A204.1 (cell line): ENCODE measurements at regions not wholly inside any gene's neighbourhood (a gene's known extent, or its start where the extent isn't known, plus 50 kb on each side); places are given as distances from the start of the nearest gene placed in this dataset.

ENCODE experiments used
- FAIRE-seq: peaks from 2 replicates; lab custom pipeline; 2012; peaks lifted over from hg19 to GRCh38; lab: Jason Lieb, UNC

DNA sequence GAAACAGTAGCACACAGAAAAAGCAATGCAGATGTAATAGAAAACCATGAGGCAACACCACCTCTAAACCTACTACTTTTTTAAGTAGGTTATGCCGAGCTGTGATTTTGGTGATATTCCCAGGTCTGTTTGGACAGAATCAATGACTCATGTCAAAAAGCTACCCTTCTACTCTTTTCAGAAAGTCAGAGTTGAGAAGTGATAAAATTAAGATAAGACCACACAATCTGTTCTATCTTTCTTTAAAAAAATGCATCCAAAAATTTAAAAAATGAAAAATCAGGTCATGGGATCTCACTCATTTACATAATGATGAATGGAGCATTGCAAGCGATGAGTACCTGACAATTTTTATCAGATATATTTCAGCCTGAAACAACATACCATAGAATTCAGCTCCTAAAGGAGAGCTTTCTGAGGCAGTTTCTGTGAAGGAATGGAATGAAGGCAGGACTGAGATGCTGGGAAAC is 826.3 kb downstream of the BCL11A start:
- FAIRE-seq, result no peak

GRCh38 chr2:59726228-59727120 is 827.0 kb downstream of the BCL11A start:
- FAIRE-seq, result no peak

GRCh38 chr2:59724746-59725145 is 828.7 kb downstream of the BCL11A start:
- no peak for FAIRE-seq

DNA sequence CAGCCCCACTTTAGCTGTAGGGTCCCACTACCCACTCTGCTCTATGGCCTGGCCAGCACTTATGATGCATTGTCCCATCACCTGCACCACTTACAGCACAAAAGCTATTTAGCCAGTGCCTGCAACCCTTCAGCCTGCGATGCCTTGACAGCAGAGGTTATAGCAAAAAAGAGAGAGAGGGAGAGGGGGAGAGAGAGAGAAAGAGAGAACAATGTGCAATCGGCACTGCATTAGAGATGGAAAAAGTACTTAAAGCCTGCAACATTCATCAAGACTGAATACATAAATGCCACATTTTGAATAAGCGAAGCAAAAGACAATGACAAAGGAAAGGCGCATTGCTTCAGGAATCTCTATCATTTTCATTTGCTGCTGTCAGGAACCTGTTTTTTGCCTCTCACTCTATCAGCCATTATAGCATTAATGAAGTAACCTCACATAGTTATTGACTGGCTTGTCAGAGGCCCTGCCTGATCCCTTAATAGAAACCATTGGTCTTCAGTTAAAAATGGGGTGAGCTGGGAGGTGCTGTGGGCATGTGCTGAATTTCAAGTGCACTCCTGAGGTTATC is 833.1 kb downstream of the BCL11A start:
- FAIRE-seq, result no peak

DNA sequence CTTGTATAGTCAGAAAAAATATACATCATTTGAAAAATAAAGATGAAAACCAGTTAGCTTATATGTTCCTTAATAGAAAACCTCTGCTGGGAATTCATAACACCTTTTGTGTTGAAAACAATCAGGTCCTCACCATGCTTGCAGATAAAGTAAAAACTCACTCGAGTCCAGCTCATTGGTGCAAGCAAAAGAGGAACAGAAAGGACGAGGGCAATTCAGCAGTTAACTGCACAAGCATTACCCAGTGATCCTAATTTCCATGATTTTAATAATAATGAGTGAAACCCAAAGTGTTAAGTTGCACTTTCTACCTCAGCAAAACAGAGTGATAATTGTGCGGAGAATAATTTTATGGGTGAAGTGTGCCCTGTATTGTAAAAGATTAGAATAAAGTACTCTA is 839.9 kb downstream of the BCL11A start:
- no peak for FAIRE-seq

- FAIRE-seq, result no peak
Measured at GRCh38 chr2:59711121-59711520, 842.3 kb downstream of the BCL11A start.

DNA sequence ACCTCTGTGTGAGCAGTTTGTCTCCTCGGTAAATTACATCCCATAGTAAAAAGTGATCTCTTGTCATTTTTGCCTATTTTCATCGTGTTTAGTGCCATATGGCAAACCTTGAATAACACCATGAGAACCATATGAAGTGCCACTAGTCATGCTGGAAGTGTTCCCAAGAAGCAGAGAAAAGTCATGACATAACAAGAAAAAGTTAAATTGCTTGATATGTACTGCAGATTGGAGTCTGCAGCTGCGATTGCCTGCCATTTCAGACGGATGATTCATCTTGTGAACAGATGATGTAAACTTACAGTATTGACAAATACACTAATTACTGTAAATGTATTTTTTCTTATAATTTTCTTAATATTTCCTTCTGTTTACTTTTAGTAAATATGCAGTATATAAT is 846.7 kb downstream of the BCL11A start:
- FAIRE-seq, result no peak

DNA sequence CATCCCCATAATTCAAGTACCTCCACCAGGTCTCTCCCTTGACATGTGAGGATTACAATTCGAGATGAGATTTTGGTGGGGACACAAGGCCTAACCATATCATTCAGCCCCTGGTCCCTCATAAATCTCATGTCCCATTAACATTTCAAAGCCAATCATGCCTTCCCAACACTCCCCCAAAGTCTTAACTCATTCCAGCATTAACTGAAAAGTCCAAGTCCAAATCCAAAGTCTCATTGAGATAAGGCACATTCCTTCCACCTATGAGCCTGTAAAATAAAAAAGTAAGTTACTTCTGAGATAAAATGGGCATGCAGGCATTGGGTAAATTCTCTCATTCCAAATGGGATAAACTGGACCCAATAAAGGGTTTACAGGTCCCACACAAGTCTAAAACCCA is 849.7 kb downstream of the BCL11A start:
- FAIRE-seq, result no peak

DNA sequence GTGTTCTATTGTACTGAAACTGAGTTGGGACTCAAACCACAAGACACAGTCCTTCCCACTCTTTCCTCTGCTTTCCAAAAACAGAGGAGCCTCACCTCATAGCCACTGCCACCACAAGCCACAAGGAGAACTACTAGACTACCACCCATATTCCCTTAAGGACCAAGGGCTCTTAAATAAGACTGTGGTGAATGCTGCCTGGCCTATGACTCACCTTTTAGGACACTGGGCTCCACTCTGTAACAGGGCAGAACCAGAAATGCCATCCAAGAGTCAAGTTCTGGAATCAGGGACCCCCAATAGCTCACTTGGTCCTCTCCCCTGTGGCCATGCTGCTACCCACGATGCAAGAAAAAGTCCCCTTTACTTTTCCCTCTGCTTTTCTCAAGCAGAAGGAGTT is 851.4 kb downstream of the BCL11A start:
- no peak for FAIRE-seq

DNA sequence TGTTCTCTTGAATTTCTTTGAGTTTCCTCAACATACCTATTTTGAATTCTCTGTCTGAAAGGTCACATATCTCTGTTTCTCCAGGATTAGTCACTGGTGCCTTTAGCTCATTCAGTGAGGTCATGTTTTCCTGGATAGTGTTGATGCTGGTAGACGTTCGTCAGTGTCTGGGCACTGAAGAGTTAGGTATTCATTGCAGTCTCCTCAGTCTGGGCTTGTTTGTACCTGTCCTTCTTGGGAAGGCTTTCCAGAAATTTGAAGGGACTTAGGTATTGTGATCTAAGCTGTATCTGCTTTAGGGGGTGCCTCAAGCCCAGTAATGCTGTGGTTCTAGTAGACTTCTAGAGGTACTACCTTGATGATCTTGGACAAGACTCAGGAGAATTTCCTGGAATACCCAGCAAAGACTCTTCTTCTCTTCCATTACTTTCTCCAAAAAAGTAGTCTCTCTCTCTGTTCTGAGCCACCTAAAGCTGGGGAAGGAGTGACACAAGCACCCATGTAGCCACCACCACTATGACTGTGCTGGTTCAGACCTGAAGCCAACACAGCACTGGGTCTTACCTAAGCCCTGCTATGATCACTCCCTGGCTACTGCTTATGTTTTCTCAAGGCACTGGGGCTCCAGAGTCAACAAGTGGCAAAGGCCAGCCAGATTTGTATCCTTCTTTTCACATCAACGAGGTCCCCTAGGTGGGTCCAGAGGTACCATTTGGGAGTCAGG is 852.0 kb downstream of the BCL11A start:
- no peak for FAIRE-seq

DNA sequence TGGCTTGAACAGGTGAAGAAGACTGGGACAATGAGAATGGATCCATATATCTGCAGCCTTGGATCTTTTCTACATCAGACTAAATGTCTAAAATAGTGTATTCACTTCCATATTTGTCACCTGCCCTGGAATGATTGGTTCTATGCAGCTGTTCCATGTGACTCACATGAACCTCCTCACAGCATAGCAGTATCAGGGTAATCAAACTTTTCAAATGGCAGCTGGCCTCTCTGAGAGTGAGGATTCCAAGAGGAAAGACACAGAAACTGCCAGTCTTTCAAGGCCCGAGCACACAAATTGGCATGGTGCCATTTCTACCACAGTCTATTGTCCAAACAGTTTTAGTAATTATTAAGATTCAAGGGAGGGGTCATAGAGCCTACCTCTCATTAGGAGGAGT is 859.3 kb downstream of the BCL11A start:
- no peak for FAIRE-seq

- FAIRE-seq, result no peak
Measured at GRCh38 chr2:59693231-59693959, 860.1 kb downstream of the BCL11A start.

DNA sequence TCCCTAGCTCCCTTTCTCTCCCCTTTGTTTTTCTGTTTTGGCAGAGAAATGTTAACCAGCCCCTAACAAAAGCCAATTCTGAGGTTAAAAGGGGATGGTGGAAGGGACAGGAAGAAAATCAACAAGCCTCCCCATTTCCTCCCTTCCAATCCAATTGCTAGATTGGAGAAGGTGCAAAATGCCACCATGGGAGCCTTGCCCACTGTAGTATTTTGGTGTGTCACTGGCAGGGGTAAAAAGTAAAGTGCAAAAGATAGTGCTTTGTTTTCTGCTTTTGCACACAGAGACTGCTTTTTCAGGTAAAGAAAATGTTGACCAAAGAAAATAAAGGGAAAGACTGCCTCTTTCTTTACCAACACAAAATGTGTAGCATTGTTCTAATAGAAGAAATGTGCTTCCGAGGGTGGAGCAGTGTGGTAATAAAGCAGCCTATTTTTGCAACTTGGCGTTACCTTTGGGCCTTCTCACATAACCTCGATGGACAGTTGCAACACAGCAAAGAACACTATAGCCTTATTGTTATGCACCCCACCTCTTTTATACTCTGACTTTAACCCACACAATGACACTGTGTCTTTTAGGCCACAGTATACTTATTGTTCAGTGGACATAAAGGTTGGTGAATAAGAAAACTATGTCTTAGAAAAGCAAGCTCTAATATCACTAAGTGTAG is 861.8 kb downstream of the BCL11A start:
- FAIRE-seq, result no peak

DNA sequence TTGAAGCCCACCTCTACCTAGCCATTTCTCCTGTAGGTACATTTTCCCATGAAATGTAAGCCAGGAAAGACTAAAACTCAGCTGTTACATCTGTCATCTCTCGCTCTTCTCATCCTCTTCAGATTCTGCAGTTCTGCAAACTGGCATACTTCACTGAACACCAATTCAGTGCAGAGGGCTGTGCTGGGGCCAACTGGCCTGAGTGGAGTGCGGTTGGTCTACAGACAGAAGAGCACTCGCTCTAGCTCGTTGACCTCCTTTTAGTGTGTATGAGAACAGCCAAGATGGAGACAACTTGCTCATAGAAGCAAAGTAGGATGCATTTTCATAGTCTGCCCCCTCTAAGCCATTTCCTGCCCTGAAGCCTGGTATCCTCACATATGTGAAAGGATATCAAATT is 862.6 kb downstream of the BCL11A start:
- FAIRE-seq, result no peak

DNA sequence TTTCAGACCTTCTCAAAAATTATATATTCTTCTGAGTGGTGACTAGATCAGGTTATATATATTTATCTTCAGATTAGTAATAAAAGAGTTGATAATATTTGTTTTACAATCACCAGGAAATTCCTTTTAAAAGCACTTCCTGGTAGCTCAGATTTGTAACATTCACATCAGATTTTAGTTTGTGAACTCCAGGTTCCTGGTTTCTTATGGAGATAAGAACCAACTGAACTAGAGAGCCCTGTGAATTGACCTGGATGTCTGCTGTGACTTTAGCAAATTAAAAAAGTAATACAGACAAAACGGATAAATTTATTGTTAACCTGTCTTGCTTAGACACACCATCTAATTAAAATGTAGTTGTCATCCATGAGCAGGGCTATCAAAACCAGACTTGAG is 868.7 kb downstream of the BCL11A start:
- FAIRE-seq, result no peak

- no peak for FAIRE-seq
Measured at GRCh38 chr2:59684116-59684770, 869.2 kb downstream of the BCL11A start.

- no peak for FAIRE-seq
Measured at GRCh38 chr2:59680863-59681262, 872.6 kb downstream of the BCL11A start.

DNA sequence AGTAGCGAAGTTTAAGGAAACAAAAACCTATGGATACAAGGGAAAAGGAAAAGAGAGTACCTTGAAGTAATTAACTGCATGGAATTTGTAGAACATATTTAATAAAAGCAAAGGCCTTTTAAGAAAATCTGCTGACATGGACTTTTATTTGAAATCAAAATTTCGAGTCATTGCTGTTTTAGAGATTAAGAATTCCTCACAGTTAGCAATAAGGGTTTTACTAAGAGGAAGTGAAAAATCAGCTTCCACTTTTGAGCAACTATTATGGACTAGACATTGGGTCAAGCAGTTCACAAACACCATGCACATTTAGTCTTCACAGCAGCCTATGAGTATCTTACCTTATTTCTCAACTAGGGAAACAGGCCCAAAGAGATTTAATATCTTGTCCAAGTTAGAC is 876.3 kb downstream of the BCL11A start:
- no peak for FAIRE-seq

- FAIRE-seq, result no peak
Measured at GRCh38 chr2:59674100-59674499, 879.4 kb downstream of the BCL11A start.

DNA sequence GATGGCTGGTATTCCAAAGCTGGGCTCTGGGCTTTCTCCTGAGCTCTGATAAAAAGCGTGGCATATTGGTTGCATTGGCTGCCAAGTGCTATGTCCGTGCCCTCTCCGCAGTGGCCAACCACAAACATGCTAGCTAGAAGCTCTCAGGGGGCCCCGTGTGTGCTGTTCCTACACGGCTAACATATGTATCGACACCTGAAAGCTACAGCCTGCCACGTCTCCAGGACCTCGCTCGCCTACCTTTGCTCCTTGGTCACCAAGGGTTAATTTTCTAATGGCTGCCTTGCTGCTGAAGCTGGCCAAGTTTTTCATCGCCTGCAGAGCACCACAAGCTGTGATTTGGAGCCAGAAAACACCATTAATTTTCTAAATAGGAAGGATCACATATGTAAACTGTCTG is 888.4 kb downstream of the BCL11A start:
- FAIRE-seq, result no peak

DNA sequence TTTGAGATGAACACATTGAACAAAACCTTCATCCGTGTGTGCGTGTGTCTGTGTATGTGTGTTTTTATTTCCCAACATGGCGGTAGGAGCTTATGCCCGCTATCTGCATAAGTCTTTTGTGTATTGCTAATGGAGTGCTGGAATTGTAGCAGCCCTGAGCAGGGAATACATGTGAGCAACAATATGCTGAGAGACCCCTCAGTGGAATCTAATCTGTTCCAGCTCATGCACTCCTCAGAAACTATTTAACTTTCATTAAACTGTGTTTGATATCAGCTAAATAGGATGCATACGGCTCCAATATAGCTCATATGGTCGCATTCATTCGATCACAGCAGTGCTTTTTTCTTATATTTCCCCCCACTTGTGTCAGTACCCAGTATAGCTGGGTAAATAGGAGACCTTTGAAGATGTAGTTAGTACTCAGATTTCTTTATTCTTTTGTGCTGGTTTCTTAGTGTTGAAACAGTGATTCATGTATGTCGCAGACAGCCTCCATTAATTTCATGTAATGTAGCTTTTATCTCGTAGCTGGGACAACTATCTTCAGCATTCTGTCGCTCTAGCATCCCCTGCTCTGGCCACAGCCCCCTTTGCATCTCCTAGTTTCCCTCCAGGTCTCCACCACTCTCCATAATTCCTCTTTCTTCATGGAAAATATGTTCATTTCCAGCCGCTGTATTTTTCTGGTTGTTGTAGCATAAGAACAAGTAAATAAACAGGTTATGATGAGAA is 891.2 kb downstream of the BCL11A start:
- FAIRE-seq, result no peak
